Esophagus muscularis mucosa (tissue), 4 donors: ENCODE measurements at regions not wholly inside any gene's neighbourhood (a gene's known extent, or its start where the extent isn't known, plus 50 kb on each side); places are given as distances from the start of the nearest gene placed in this dataset.
A peak's percentile ranks its signal among the peaks of the same experiment; 100 is the strongest.
"Not testable (repeated sequence)": the region's sequence is repeated elsewhere in the genome, so short reads cannot be mapped to it uniquely, and the experiment has no call there.

ENCODE experiments used
- DNase-seq: peaks from one replicate; pipeline ENCODE4 v3.0.0-alpha.2; 2017; ENCODE audit errors: extremely low spot score
- H3K27ac ChIP-seq, 4 donors: fragments of 200-600 bp; sonication (generic); replicated peaks in 1 of 4; 1 replicate in 3 of 4; 2 replicates in 1 of 4; pipeline ENCODE4 v1.5.1; 2016 to 2019; ENCODE audit warnings: mild to moderate bottlenecking in 1 of 4
- H3K27me3 ChIP-seq, 4 donors: fragments of 200-600 bp; sonication (generic); one replicate each; pipeline versions ENCODE4 v1.5.1 to v1.6.0; 2016 to 2019
- H3K36me3 ChIP-seq, 4 donors: fragments of 200-600 bp; sonication (generic); one replicate each; pipeline ENCODE4 v1.5.1; 2016 to 2019
- H3K4me1 ChIP-seq, 4 donors: fragments of 200-600 bp; sonication (generic); one replicate each; pipeline ENCODE4 v1.5.1; 2016 to 2019
- H3K4me3 ChIP-seq, 4 donors: fragments of 200-600 bp; sonication (generic); 1 replicate in 2 of 4; 2 replicates in 2 of 4; pipeline ENCODE4 v1.5.1; 2016 to 2019; ENCODE audit warnings: mild to moderate bottlenecking in 4 of 4, moderate library complexity in 1 of 4
- H3K9me3 ChIP-seq, 4 donors: fragments of 200-600 bp; sonication (generic); 1 replicate in 3 of 4; 2 replicates in 1 of 4; pipeline ENCODE4 v1.5.1; 2016 to 2019
- CTCF ChIP-seq, 3 experiments: fragments of 200-600 bp in 2 of 3; fragments of 450-650 bp in 1 of 3; sonication (generic) in 2 of 3; IDR thresholded peaks; one replicate each; pipeline ENCODE4 v1.5.1; 2017 to 2019; ENCODE audit warnings: antibody characterized with exemption in 3 of 3, mild to moderate bottlenecking in 2 of 3, moderate library complexity in 1 of 3
- EP300 ChIP-seq: sonication (generic); formaldehyde crosslinking; IDR thresholded peaks from one replicate; pipeline ENCODE4 v1.6.1; 2017; ENCODE audit warnings: antibody characterized with exemption
- POLR2A ChIP-seq: fragments of 450-650 bp; IDR thresholded peaks from one replicate; pipeline ENCODE4 v1.6.1; 2017; ENCODE audit warnings: antibody characterized with exemption, moderate library complexity, mild to moderate bottlenecking, low read depth
- POLR2AphosphoS5 ChIP-seq, 2 donors: sonication (generic); formaldehyde crosslinking; IDR thresholded peaks; one replicate each; pipeline ENCODE4 v1.6.1; 2017; ENCODE audit warnings: antibody characterized with exemption in 2 of 2
- WGBS: methylation state at CpG from one replicate; pipeline ENCODE4 v1.1.5; 2018; 5-methylcytosine and 5-hydroxymethylcytosine counted together
- intact Hi-C: fragments of 100-400 bp; cut with DNase I; formaldehyde crosslinking; loops from one replicate; pipeline ENCODE4 v1.15.1; 2023

- no peak overlapping the region for H3K27ac ChIP-seq
- no peak for DNase-seq
- intact Hi-C loops: no loop called here
- TF ChIP-seq CTCF (IDR thresholded peaks at IDR 0.05): no peak
- TF ChIP-seq POLR2AphosphoS5 (IDR thresholded peaks at IDR 0.05): no peak
- TF ChIP-seq EP300: no peak
- no peak for TF ChIP-seq POLR2A
- H3K36me3 ChIP-seq: no peaks in the 10 kb centered on the region
- no peaks in the 10 kb centered on the region for H3K27me3 ChIP-seq
- 79% methylated on average over 4 of the region's 4 CpGs for WGBS
- no peaks in the 10 kb centered on the region for H3K9me3 ChIP-seq
- H3K4me1 ChIP-seq: peaks cover 0 to 14% (median under 1%) of the 10 kb centered on the region in 4 donors
- no peak overlapping the region for H3K4me3 ChIP-seq
These were observed 248.8 kb downstream of the CAAP1 start for GRCh38 chr9:26643826-26644225.

- no peaks in the 10 kb centered on the region for H3K27me3 ChIP-seq
- TF ChIP-seq POLR2AphosphoS5 (IDR thresholded peaks at IDR 0.05) (no peak), POLR2A (no peak), EP300 (no peak), CTCF (IDR thresholded peaks at IDR 0.05) (no peak)
- no peak overlapping the region for H3K4me3 ChIP-seq
- H3K36me3 ChIP-seq: no peaks in the 10 kb centered on the region
- peaks cover 0 to 20% (median 5%) of the 10 kb centered on the region in 4 donors for H3K4me1 ChIP-seq
- no peak overlapping the region for H3K27ac ChIP-seq
- intact Hi-C loops: no loop called here
- no peak for DNase-seq
- no peaks in the 10 kb centered on the region for H3K9me3 ChIP-seq
- WGBS: 29% methylated on average over 1 of the region's 1 CpG
These were observed 252.8 kb downstream of the CAAP1 start for GRCh38 chr9:26639761-26640160.

GRCh38 chr9:26637101-26637500, 255.5 kb downstream of the CAAP1 start:
- Histone ChIP-seq H3K36me3 (no peaks in the 10 kb centered on the region), H3K27me3 (no peaks in the 10 kb centered on the region), H3K27ac (no peak overlapping the region), H3K4me1 (peaks cover 0 to 20% (median 5%) of the 10 kb centered on the region in 4 donors), H3K9me3 (no peaks in the 10 kb centered on the region), H3K4me3 (no peak overlapping the region)
- intact Hi-C loops: no loop called here
- TF ChIP-seq POLR2AphosphoS5 (IDR thresholded peaks at IDR 0.05) (no peak), POLR2A (no peak), CTCF (IDR thresholded peaks at IDR 0.05) (no peak), EP300 (no peak)
- no peak for DNase-seq
- 64% methylated on average over 4 of the region's 4 CpGs for WGBS

- H3K4me3 ChIP-seq, H3K9me3 ChIP-seq, DNase-seq, H3K4me1 ChIP-seq, H3K27me3 ChIP-seq, H3K36me3 ChIP-seq, intact Hi-C loops, H3K27ac ChIP-seq: not testable (repeated sequence)
- peak in 1 of 3 experiments; percentile 33 for TF ChIP-seq CTCF (IDR thresholded peaks at IDR 0.05)
- WGBS: 49% methylated on average over 10 of the region's 12 CpGs
These were observed 278.7 kb downstream of the CAAP1 start for GRCh38 chr9:26613851-26614350.

GRCh38 chr9:26612211-26612610, 280.4 kb downstream of the CAAP1 start:
- intact Hi-C loops: no loop called here
- DNase-seq: no peak
- H3K27me3 ChIP-seq: no peaks in the 10 kb centered on the region
- no peak overlapping the region for H3K27ac ChIP-seq
- H3K4me3 ChIP-seq: no peak overlapping the region
- no peaks in the 10 kb centered on the region for H3K36me3 ChIP-seq
- no peak for TF ChIP-seq POLR2AphosphoS5 (IDR thresholded peaks at IDR 0.05)
- no peak for TF ChIP-seq POLR2A
- no peak for TF ChIP-seq EP300
- no peak for TF ChIP-seq CTCF (IDR thresholded peaks at IDR 0.05)
- H3K4me1 ChIP-seq: no peaks in the 10 kb centered on the region
- H3K9me3 ChIP-seq: no peaks in the 10 kb centered on the region
- WGBS: 79% methylated on average over 3 of the region's 3 CpGs
